Ishikawa (cell line): ENCODE measurements at regions not wholly inside any gene's neighbourhood (a gene's known extent, or its start where the extent isn't known, plus 50 kb on each side); places are given as distances from the start of the nearest gene placed in this dataset.

Experiments
- CEBPB ChIP-seq: IDR thresholded peaks from 2 replicates; pipeline ENCODE4 v1.6.1; 2012
- CREB1 ChIP-seq: IDR thresholded peaks from 2 replicates; pipeline ENCODE4 v1.6.1; 2012; ENCODE audit warnings: low read depth
- MAX ChIP-seq: IDR thresholded peaks from 2 replicates; pipeline ENCODE4 v1.6.1; 2012
- RAD21 ChIP-seq: IDR thresholded peaks from 2 replicates; pipeline ENCODE4 v1.6.1; 2012; ENCODE audit warnings: low read depth
- TAF1 ChIP-seq: IDR thresholded peaks from 2 replicates; pipeline ENCODE4 v1.6.1; 2012; ENCODE audit warnings: low read depth, mild to moderate bottlenecking
- ZBTB7A ChIP-seq: IDR thresholded peaks from 2 replicates; pipeline ENCODE4 v1.6.1; 2012; ENCODE audit warnings: low read depth

GRCh38 chr1:30371888-30372791, 351.2 kb downstream of the MATN1 start:
- TF ChIP-seq RAD21 (no peak), CEBPB (no peak), ZBTB7A (no peak), MAX (no peak), CREB1 (no peak), TAF1 (no peak)
